HT1080 (cell line): ENCODE measurements at regions not wholly inside any gene's neighbourhood (a gene's known extent, or its start where the extent isn't known, plus 50 kb on each side); places are given as distances from the start of the nearest gene placed in this dataset.

ENCODE experiments used
- DNase-seq: peaks from one replicate; pipeline ENCODE4 v3.0.0-alpha.2; 2015; ENCODE audit warnings: low read depth

DNA sequence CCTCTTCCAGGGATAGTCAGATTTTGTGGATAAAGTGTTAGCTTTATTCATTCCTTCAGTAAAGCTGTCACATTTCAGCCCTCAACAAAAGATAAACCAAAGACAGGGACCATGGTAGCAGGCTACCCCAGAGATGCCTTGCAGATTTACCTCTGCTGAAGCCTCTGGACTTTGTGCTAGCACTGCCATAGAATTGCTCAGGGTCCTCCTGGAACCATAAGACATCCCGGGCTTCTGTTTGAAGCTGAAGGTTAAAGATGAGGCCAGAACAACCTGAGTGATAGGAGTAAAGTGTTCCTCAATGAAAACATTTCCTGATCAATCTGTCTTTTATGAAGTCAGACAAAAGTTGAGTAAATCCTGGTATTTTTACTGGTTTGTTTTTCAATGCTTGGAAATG, 57.5 kb upstream of the ARL15 start:
- DNase-seq = no peak

DNA sequence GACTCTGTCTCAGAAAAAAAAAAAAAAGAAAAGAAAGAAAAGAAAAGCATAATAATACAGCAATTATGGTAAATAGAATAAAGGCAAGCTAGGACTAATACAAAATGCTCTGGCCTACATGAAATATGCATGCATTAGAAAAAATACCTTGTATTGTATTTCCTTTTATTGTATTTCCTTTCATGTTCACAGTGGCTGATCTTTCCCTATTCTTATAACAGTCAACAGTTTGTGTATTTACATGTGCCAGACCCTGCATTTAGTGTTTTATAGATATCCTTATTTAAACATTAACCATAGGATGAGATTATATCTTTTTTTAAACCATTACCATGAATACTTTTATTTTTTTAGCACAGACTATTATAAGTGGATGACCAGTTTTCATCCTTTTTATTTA, 56.3 kb upstream of the ARL15 start:
- no peak for DNase-seq

DNA sequence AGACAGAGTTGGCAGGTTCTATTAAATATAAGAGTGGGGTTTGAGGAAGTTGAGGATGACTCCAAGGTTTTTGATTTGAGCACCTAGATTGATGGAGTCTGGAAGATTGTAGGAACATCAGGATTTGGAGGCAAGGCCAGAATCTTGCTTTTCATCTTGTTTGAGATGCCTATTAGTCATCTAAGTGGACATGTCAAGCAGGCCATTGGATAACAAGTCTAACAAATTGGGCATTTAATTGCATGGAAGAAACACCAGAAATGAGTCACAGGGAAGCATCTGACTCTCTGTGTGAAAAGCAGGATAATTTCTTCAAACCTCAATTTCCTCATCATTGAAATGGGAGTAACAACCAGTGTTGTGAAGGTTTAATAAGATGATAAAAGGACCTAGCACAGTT, 53.3 kb upstream of the ARL15 start:
- DNase-seq = peak; percentile 55

DNA sequence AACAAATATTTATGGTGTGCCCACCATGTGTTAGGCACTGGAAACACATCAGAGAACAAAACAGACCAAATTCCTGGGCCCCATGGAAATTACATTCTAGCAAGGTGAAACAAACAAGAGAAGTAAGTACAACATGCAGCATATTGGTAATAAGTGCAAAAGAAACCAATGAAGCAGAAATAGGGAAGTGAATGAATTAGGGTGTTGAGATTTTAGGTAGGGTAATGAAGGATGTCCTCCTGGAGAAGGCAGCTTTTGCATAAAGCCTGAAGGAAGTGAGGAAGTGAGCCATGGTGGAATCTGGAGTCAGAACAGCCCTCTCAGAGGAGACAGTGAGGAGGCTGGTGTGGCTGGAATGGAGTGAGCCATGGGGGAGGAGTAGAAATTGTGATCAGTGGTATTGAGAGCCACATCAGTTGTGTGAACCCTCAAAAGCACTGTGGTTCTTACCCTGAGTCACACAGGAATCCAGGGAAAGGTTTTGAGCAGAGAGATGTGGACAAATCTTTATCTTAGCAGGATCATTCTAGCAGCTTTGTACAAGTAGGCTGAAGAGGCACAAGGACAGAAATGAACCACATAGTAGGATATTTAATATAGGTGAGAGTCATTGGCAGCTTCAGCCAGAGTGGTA, 52.7 kb upstream of the ARL15 start:
- peak; percentile 46 for DNase-seq

DNA sequence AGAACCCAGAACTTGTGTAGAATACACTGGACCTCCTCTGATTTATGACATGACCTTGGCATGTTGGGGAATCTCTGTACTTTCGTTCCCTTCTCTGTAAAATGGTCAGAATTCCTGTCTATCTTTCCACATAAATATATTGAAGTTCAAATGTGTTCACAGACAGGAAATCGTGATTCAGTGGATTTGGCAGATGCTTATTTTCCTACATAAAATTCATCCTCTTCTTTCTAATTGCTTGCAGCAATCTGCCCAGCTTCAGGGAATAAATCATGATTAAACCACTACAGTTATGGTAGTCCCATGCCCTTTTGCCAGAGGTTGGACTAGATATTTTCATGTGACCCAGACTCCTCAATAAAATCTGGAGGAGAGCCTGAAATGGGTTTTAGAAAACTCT, 52.1 kb upstream of the ARL15 start:
- DNase-seq = peak; percentile 35

DNA sequence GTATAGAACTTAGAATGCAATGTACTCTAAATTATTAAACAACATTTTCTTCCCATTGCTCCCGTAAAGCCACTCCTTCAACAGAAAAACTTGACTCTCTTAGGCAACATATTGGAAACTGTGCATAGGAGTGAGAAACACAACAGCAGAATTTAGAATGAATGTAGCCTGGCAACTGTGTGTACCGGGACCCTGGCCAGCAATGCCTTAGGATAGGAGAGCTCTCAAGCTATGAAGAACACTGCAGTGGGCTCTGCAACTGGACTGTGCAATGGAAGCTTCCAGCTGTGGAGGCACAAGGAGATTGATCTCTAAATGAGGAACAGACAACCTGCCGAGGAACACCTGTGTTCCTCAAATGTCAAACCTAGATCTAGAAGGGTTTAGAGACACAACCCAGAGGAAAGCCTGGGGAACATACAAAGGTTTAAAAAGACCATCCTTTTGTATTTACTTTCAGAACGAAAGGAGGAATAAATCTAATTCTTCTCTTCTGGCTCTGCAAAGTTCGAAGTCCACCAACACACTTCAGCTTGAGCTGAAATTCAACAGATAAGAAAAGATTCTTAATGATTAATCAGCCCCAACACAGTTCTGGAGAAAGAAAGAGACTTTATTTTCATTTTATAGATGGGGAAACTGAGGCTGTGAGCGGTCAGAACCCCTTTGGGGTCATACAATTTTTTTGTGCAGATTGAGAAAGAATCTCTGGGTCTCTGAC, 51.5 kb upstream of the ARL15 start:
- DNase-seq = no peak

DNA sequence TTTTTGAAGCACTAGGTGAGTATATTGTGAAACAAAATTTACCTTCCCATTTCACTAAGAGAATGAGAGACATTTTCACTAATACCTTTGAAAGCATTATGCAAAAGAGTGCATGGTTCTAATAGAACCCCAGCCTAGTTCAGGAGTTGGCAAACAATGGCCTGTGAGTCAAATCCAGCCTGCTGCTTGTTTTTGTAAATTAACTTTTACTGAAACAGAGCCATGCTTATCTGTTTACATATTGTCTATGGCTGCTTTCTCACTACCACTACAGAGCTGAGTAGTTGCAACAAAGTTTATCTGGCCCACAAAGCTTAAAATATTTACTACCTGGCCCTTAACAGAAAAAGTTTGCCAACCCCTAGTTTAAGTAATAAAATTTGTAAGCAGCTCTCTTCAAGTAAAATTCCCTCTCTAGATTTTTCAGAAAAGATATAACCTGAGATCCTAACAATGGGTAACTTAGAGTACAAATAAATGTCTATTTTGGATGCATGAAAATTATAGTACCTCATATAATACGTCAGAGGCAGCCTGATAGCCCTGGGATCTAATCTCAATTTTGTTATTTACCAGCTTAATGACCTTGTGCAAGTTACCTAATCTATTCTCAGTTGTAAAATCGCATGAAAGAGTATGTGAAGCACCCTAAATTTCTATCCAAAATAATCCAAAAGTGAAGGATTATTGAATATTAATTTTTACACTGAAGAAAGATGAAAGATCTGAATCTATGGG, 50.7 kb upstream of the ARL15 start:
- no peak for DNase-seq
